ENCODE measurements at regions not wholly inside any gene's neighbourhood (a gene's known extent, or its start where the extent isn't known, plus 50 kb on each side); places are given as distances from the start of the nearest gene placed in this dataset.
"Not testable (repeated sequence)": the region's sequence is repeated elsewhere in the genome, so short reads cannot be mapped to it uniquely, and the experiment has no call there.

DNA sequence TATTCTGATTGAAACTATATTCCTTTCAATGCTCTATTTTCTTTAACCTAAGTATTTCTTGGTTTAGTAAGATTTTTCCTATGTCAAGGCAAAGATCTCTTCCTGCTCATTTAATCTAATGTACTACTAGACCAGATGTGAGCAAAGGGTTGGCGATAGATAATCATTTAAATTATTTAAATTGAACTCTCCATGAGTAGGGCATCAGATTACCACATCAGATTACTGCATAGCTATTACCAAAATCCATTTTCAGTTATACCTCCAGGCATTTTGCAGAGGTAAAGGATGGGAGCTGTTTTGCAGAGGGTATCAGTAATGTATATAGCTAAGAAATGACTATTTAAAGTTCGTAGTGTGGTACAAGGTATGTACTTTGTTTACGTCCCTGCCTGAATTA is 607.9 kb downstream of the PTPRC start:
- H3K36me3 ChIP-seq (ENCODE audit: low read length): no peaks in the 10 kb centered on the region
- H3F3A ChIP-seq (ENCODE audit: insufficient read depth): no peaks in the 10 kb centered on the region
- no peak overlapping the region for H3K27ac ChIP-seq (ENCODE audit: low read depth, low read length)
- H3K9me3 ChIP-seq (ENCODE audit: insufficient read depth, low read length): no peaks in the 10 kb centered on the region
- no peaks in the 10 kb centered on the region for H3K9me2 ChIP-seq (replicated peaks; ENCODE audit: insufficient read depth, low read length)
- TF ChIP-seq CTCF (IDR thresholded peaks at IDR 0.05; ENCODE audit: insufficient read depth, low read length, poor library complexity, severe bottlenecking): no peak
- H3K27me3 ChIP-seq (ENCODE audit: low read length): no peaks in the 10 kb centered on the region
- no peaks in the 10 kb centered on the region for H4K20me1 ChIP-seq (ENCODE audit: low read depth, low read length)
- no peak overlapping the region for H3K4me3 ChIP-seq (ENCODE audit: insufficient read depth, low read length, poor library complexity, severe bottlenecking)
- no peaks in the 10 kb centered on the region for H3K79me2 ChIP-seq (ENCODE audit: insufficient read depth, low read length)
- no peak overlapping the region for H3K4me2 ChIP-seq (ENCODE audit: low read depth, low read length, poor library complexity, severe bottlenecking)
- H3K9ac ChIP-seq (ENCODE audit: low read length): no peak overlapping the region
- no peak overlapping the region for H2AFZ ChIP-seq (ENCODE audit: low read depth, low read length, severe bottlenecking)

GRCh38 chr1:199247891-199248290 is 609.1 kb downstream of the PTPRC start:
- TF ChIP-seq CTCF (IDR thresholded peaks at IDR 0.05; ENCODE audit: insufficient read depth, low read length, poor library complexity, severe bottlenecking): no peak
- no peak for TF ChIP-seq EZH2phosphoT487 (conservative IDR thresholded peaks at IDR 0.05; ENCODE audit: low read length)
- Histone ChIP-seq H3K9ac (ENCODE audit: low read length) (no peak overlapping the region), H3F3A (ENCODE audit: insufficient read depth) (no peaks in the 10 kb centered on the region), H3K27me3 (ENCODE audit: low read length) (no peaks in the 10 kb centered on the region), H3K4me3 (ENCODE audit: insufficient read depth, low read length, poor library complexity, severe bottlenecking) (no peak overlapping the region), H3K9me3 (ENCODE audit: insufficient read depth, low read length) (no peaks in the 10 kb centered on the region), H4K20me1 (ENCODE audit: low read depth, low read length) (no peaks in the 10 kb centered on the region), H3K36me3 (ENCODE audit: low read length) (no peaks in the 10 kb centered on the region), H2AFZ (ENCODE audit: low read depth, low read length, severe bottlenecking) (no peak overlapping the region), H3K4me2 (ENCODE audit: low read depth, low read length, poor library complexity, severe bottlenecking) (no peak overlapping the region), H3K27ac (ENCODE audit: low read depth, low read length) (no peak overlapping the region), H3K79me2 (ENCODE audit: insufficient read depth, low read length) (no peaks in the 10 kb centered on the region), H3K9me2 (replicated peaks; ENCODE audit: insufficient read depth, low read length) (no peaks in the 10 kb centered on the region)

GRCh38 chr1:199254040-199254439 is 615.2 kb downstream of the PTPRC start:
- not testable (repeated sequence) for H3K27me3 ChIP-seq (ENCODE audit: low read length); H3F3A ChIP-seq (ENCODE audit: insufficient read depth); H3K4me3 ChIP-seq (ENCODE audit: insufficient read depth, low read length, poor library complexity, severe bottlenecking); H3K9me2 ChIP-seq (replicated peaks; ENCODE audit: insufficient read depth, low read length); H3K4me2 ChIP-seq (ENCODE audit: low read depth, low read length, poor library complexity, severe bottlenecking); H3K27ac ChIP-seq (ENCODE audit: low read depth, low read length); H2AFZ ChIP-seq (ENCODE audit: low read depth, low read length, severe bottlenecking); H3K79me2 ChIP-seq (ENCODE audit: insufficient read depth, low read length); H3K9ac ChIP-seq (ENCODE audit: low read length); H3K9me3 ChIP-seq (ENCODE audit: insufficient read depth, low read length); H4K20me1 ChIP-seq (ENCODE audit: low read depth, low read length); H3K36me3 ChIP-seq (ENCODE audit: low read length)

GRCh38 chr1:199261328-199261727 is 622.5 kb downstream of the PTPRC start:
- Histone ChIP-seq H3K27me3 (ENCODE audit: low read length) (no peaks in the 10 kb centered on the region), H2AFZ (ENCODE audit: low read depth, low read length, severe bottlenecking) (no peak overlapping the region), H3K4me3 (ENCODE audit: insufficient read depth, low read length, poor library complexity, severe bottlenecking) (no peak overlapping the region), H3K9me2 (replicated peaks; ENCODE audit: insufficient read depth, low read length) (no peaks in the 10 kb centered on the region), H3K79me2 (ENCODE audit: insufficient read depth, low read length) (no peaks in the 10 kb centered on the region), H3K27ac (ENCODE audit: low read depth, low read length) (no peak overlapping the region), H3K9me3 (ENCODE audit: insufficient read depth, low read length) (no peaks in the 10 kb centered on the region; the same call in 1 of the 2 replicates), H3K36me3 (ENCODE audit: low read length) (no peaks in the 10 kb centered on the region), H3F3A (ENCODE audit: insufficient read depth) (no peaks in the 10 kb centered on the region), H4K20me1 (ENCODE audit: low read depth, low read length) (no peaks in the 10 kb centered on the region), H3K9ac (ENCODE audit: low read length) (no peak overlapping the region), H3K4me2 (ENCODE audit: low read depth, low read length, poor library complexity, severe bottlenecking) (no peak overlapping the region)
- TF ChIP-seq CTCF (IDR thresholded peaks at IDR 0.05; ENCODE audit: insufficient read depth, low read length, poor library complexity, severe bottlenecking) (no peak), EZH2phosphoT487 (conservative IDR thresholded peaks at IDR 0.05; ENCODE audit: low read length) (no peak)
